H9 (cell line): ENCODE measurements at regions not wholly inside any gene's neighbourhood (a gene's known extent, or its start where the extent isn't known, plus 50 kb on each side); places are given as distances from the start of the nearest gene placed in this dataset.
"Not testable (repeated sequence)": the region's sequence is repeated elsewhere in the genome, so short reads cannot be mapped to it uniquely, and the experiment has no call there.

Experiments
- DNase-seq: peaks from one replicate; pipeline ENCODE4 v3.0.0-alpha.2; 2017
- H2AFZ ChIP-seq: one replicate; pipeline ENCODE4 v1.6.1; 2013; ENCODE audit warnings: mild to moderate bottlenecking, low read length, control low read depth, moderate library complexity
- H2AK5ac ChIP-seq: 2 replicates; pipeline ENCODE4 v1.6.1; 2013; ENCODE audit warnings: low read length, control low read depth, mixed read lengths; ENCODE audit not compliant: insufficient read length
- H2BK120ac ChIP-seq: one replicate; pipeline ENCODE4 v1.6.1; 2013; ENCODE audit warnings: low read depth, mild to moderate bottlenecking, low read length, control low read depth, inconsistent platforms; ENCODE audit not compliant: poor library complexity, severe bottlenecking
- H2BK12ac ChIP-seq: 2 replicates; pipeline ENCODE4 v1.6.1; 2013; ENCODE audit warnings: low read length, control low read depth, mixed read lengths, low read depth; ENCODE audit not compliant: insufficient read length
- H2BK15ac ChIP-seq: 2 replicates; pipeline ENCODE4 v1.6.1; 2013; ENCODE audit warnings: low read depth, low read length, control low read depth
- H2BK20ac ChIP-seq: one replicate; pipeline ENCODE4 v1.6.1; 2013; ENCODE audit warnings: low read depth, mild to moderate bottlenecking, low read length, control low read depth, inconsistent platforms; ENCODE audit not compliant: poor library complexity, severe bottlenecking
- H2BK5ac ChIP-seq: 2 replicates; pipeline ENCODE4 v1.6.1; 2013; ENCODE audit warnings: low read length, control low read depth, mixed read lengths; ENCODE audit not compliant: insufficient read length
- H3K14ac ChIP-seq: 2 replicates; pipeline ENCODE4 v1.6.1; 2013; ENCODE audit warnings: low read length, control low read depth; ENCODE audit not compliant: insufficient read depth
- H3K18ac ChIP-seq: 2 replicates; pipeline ENCODE4 v1.6.1; 2013; ENCODE audit warnings: low read depth, mild to moderate bottlenecking, mixed read lengths, low read length, control low read depth; ENCODE audit not compliant: insufficient read length
- H3K23ac ChIP-seq: 2 replicates; pipeline ENCODE4 v1.6.1; 2013; ENCODE audit warnings: low read length, control low read depth, mixed read lengths, low read depth; ENCODE audit not compliant: insufficient read length
- H3K23me2 ChIP-seq: 2 replicates; pipeline ENCODE4 v1.6.1; 2013; ENCODE audit warnings: low read depth, mild to moderate bottlenecking, mixed read lengths, low read length, control low read depth; ENCODE audit not compliant: insufficient read length, poor library complexity, severe bottlenecking
- H3K27ac ChIP-seq: 2 replicates; pipeline ENCODE4 v1.5.1; 2013; ENCODE audit warnings: low read length, control low read depth, mixed read lengths, low read depth; ENCODE audit not compliant: insufficient read length
- H3K27me3 ChIP-seq: 2 replicates; pipeline ENCODE4 v1.6.1; 2013; ENCODE audit warnings: low read length, control low read depth, inconsistent platforms; ENCODE audit not compliant: insufficient read depth
- H3K4ac ChIP-seq: 2 replicates; pipeline ENCODE4 v1.6.1; 2013; ENCODE audit warnings: low read depth, mild to moderate bottlenecking, control low read depth, inconsistent platforms, low read length, moderate library complexity
- H3K4me1 ChIP-seq: 2 replicates; pipeline ENCODE4 v1.6.1; 2013; ENCODE audit warnings: low read length, control low read depth, inconsistent platforms; ENCODE audit not compliant: insufficient read depth
- H3K4me2 ChIP-seq: 2 replicates; pipeline ENCODE4 v1.6.1; 2013; ENCODE audit warnings: low read length, control low read depth, mixed read lengths; ENCODE audit not compliant: insufficient read length, insufficient read depth
- H3K56ac ChIP-seq: 2 replicates; pipeline ENCODE4 v1.6.1; 2013; ENCODE audit warnings: low read depth, mild to moderate bottlenecking, mixed read lengths, low read length, control low read depth; ENCODE audit not compliant: insufficient read length
- H3K79me1 ChIP-seq: 2 replicates; pipeline ENCODE4 v1.6.1; 2013; ENCODE audit warnings: low read depth, mild to moderate bottlenecking, moderate library complexity, low read length, control low read depth, inconsistent platforms; ENCODE audit not compliant: insufficient read depth, poor library complexity, severe bottlenecking
- H3K79me2 ChIP-seq: 2 replicates; pipeline ENCODE4 v1.6.1; 2013; ENCODE audit warnings: low read length, control low read depth, inconsistent platforms; ENCODE audit not compliant: insufficient read depth
- H3K9ac ChIP-seq: 2 replicates; pipeline ENCODE4 v1.6.1; 2013; ENCODE audit warnings: low read length, control low read depth, mixed read lengths; ENCODE audit not compliant: insufficient read length; ENCODE audit errors: extremely low read depth
- H3K9me3 ChIP-seq: one replicate; pipeline ENCODE4 v1.6.1; 2013; ENCODE audit warnings: low read depth, low read length, inconsistent platforms; ENCODE audit not compliant: control insufficient read depth
- H3T11ph ChIP-seq: one replicate; pipeline ENCODE4 v1.6.1; 2013; ENCODE audit warnings: mild to moderate bottlenecking, low read length, control low read depth, inconsistent platforms
- H4K20me1 ChIP-seq: one replicate; pipeline ENCODE4 v1.6.1; 2013; ENCODE audit not compliant: control insufficient read depth, insufficient read length, insufficient read depth
- H4K5ac ChIP-seq: 2 replicates; pipeline ENCODE4 v1.6.1; 2013; ENCODE audit warnings: low read depth, mild to moderate bottlenecking, mixed read lengths, low read length, control low read depth; ENCODE audit not compliant: insufficient read length
- H4K8ac ChIP-seq: replicated peaks from 2 replicates; pipeline ENCODE4 v1.6.1; 2013; ENCODE audit warnings: low read length, control low read depth, mixed read lengths, low read depth; ENCODE audit not compliant: insufficient read length
- H4K91ac ChIP-seq: 2 replicates; pipeline ENCODE4 v1.6.1; 2013; ENCODE audit warnings: low read depth, mild to moderate bottlenecking, moderate library complexity, mixed read lengths, low read length, control low read depth; ENCODE audit not compliant: insufficient read length
- H3K27ac Mint-ChIP-seq, 3 experiments: 2 replicates in 2 of 3; 3 replicates in 1 of 3; pipeline ENCODE4 v1.8.0; 2020 to 2021; ENCODE audit warnings: mixed read lengths in 3 of 3, mild to moderate bottlenecking in 1 of 3, moderate library complexity in 1 of 3
- H3K27me3 Mint-ChIP-seq: 2 replicates; pipeline ENCODE4 v1.8.0; 2021; ENCODE audit warnings: low read depth, mild to moderate bottlenecking, moderate library complexity, mixed read lengths
- H3K36me3 Mint-ChIP-seq, 3 experiments: 2 replicates in 2 of 3; 3 replicates in 1 of 3; pipeline ENCODE4 v1.8.0; 2020 to 2021; ENCODE audit warnings: low read depth in 3 of 3, mixed read lengths in 3 of 3; ENCODE audit not compliant: insufficient read depth in 1 of 3
- H3K4me1 Mint-ChIP-seq, 2 experiments: 2 replicates each; pipeline ENCODE4 v1.8.0; 2020; ENCODE audit warnings: mixed read lengths in 2 of 2
- H3K4me3 Mint-ChIP-seq, 2 experiments: 2 replicates in 1 of 2; 3 replicates in 1 of 2; pipeline ENCODE4 v1.8.0; 2020 to 2021; ENCODE audit warnings: mild to moderate bottlenecking in 2 of 2, mixed read lengths in 2 of 2, moderate library complexity in 1 of 2
- H3K9me3 Mint-ChIP-seq, 2 experiments: 2 replicates in 1 of 2; 3 replicates in 1 of 2; pipeline ENCODE4 v1.8.0; 2020; ENCODE audit warnings: mild to moderate bottlenecking in 2 of 2, mixed read lengths in 2 of 2, moderate library complexity in 1 of 2
- WGBS: extraction: QIAGEN DNeasy Blood & Tissue Kit; methylation state at CpG from one replicate; pipeline ENCODE4 v1.1.7; 2013; ENCODE audit warnings: missing lambda C conversion rate, low lambda C conversion rate, mixed read lengths; ENCODE audit not compliant: insufficient read length; ENCODE audit errors: extremely low coverage; 5-methylcytosine and 5-hydroxymethylcytosine counted together
- TF ChIP-seq, protein P1 (sequence below): fragments of 200-600 bp; sonication (generic); conservative IDR thresholded peaks from 3 replicates; pipeline ENCODE4 v1.8.0; 2021; ENCODE audit warnings: antibody characterized with exemption, mild to moderate bottlenecking

DNA sequence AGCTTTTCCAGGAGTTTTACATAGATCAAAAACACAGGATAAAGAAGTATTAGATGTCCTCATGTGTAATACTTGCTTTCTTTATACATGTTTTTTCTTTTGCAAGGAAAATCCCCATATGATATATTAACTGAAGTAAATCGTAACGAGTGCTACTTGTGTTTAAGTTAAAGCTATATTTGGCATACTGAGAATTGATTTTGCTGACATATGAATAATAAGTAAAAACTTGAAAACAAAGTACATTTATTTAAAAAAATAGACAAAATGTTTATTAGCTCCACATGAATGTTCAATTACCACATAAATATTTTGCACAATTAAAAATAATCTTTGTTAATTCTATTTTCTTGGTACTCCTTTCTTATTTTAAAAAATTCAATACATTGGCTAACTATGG is 884.7 kb downstream of the FSTL5 start:
- Histone ChIP-seq H2BK120ac (no peak overlapping the region), H3K56ac (no peak overlapping the region), H4K20me1 (no peaks in the 10 kb centered on the region), H3K4ac (no peak overlapping the region), H4K91ac (no peak overlapping the region), H3K4me2 (no peak overlapping the region), H3K79me1 (no peaks in the 10 kb centered on the region), H3K4me1 (no peaks in the 10 kb centered on the region), H3K23ac (no peak overlapping the region), H3K23me2 (no peaks in the 10 kb centered on the region), H3K27me3 (no peaks in the 10 kb centered on the region), H3K27ac (no peak overlapping the region), H2BK20ac (no peak overlapping the region), H3K9ac (no peak overlapping the region), H3K18ac (no peak overlapping the region), H2AK5ac (no peak overlapping the region), H4K5ac (no peak overlapping the region), H2BK5ac (no peak overlapping the region), H4K8ac (no peak overlapping the region), H3K14ac (no peak overlapping the region), H3K79me2 (no peaks in the 10 kb centered on the region), H3T11ph (no peak overlapping the region), H2BK15ac (no peak overlapping the region), H2AFZ (no peak overlapping the region), H3K9me3 (no peaks in the 10 kb centered on the region), H2BK12ac (no peak overlapping the region)
- DNase-seq, result no peak
- Mint-ChIP-seq H3K27ac (no peak overlapping the region), H3K9me3 (peaks cover 0 to 12% of the 10 kb centered on the region in 2 experiments; a peak in 4 of 5 replicates), H3K36me3 (peaks cover 2 to 6% (median 6%) of the 10 kb centered on the region in 3 experiments; a peak in 4 of 7 replicates), H3K4me3 (no peak overlapping the region), H3K27me3 (no peaks in the 10 kb centered on the region), H3K4me1 (no peaks in the 10 kb centered on the region)
- TF ChIP-seq, protein P1, sequence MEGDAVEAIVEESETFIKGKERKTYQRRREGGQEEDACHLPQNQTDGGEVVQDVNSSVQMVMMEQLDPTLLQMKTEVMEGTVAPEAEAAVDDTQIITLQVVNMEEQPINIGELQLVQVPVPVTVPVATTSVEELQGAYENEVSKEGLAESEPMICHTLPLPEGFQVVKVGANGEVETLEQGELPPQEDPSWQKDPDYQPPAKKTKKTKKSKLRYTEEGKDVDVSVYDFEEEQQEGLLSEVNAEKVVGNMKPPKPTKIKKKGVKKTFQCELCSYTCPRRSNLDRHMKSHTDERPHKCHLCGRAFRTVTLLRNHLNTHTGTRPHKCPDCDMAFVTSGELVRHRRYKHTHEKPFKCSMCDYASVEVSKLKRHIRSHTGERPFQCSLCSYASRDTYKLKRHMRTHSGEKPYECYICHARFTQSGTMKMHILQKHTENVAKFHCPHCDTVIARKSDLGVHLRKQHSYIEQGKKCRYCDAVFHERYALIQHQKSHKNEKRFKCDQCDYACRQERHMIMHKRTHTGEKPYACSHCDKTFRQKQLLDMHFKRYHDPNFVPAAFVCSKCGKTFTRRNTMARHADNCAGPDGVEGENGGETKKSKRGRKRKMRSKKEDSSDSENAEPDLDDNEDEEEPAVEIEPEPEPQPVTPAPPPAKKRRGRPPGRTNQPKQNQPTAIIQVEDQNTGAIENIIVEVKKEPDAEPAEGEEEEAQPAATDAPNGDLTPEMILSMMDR, result no peak
- WGBS, result no CpG with 5 or more reads among the region's 2 CpGs

DNA sequence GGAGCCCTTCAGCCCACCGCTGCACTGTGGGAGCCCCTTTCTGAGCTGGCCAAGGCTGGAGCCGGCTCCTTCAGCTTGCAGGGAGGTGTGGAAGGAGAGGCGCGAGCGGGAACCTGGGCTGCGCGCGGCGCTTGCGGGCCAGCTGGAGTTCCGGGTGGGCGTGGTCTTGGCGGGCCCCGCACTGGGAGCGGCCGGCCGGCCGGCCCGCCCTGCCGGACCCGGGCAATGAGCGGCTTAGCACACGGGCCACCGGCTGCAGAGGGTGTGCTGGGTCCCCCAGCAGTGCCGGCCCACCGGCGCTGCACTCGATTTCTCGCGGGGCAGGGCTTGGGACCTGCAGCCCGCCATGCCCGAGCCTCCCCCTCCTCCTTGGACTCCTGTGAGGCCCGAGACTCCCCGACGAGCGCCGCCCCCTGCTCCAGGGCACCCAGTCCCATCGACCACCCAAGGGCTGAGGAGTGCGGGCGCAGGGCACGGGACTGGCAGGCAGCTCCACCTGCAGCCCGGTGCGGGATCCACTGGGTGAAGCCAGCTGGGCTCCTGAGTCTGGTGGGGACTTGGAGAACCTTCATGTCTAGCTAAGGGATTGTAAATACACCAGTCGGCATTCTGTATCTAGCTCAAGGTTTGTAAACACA is 886.5 kb downstream of the FSTL5 start:
- H3K79me2 ChIP-seq, H3K56ac ChIP-seq, H3K4me3 Mint-ChIP-seq, H4K5ac ChIP-seq, H2BK120ac ChIP-seq, H3K27ac ChIP-seq, H2BK15ac ChIP-seq, H3K27ac Mint-ChIP-seq, H3K27me3 ChIP-seq, H3K4ac ChIP-seq, H3K23ac ChIP-seq, H3K79me1 ChIP-seq, H3K4me2 ChIP-seq, DNase-seq, H3K23me2 ChIP-seq, H4K91ac ChIP-seq, H4K20me1 ChIP-seq, H3K4me1 Mint-ChIP-seq, H2BK5ac ChIP-seq, H3K9me3 ChIP-seq, H3T11ph ChIP-seq, H3K14ac ChIP-seq, H3K18ac ChIP-seq, H3K4me1 ChIP-seq, H4K8ac ChIP-seq, H3K9ac ChIP-seq, H3K36me3 Mint-ChIP-seq, H2BK20ac ChIP-seq, H2BK12ac ChIP-seq, H2AK5ac ChIP-seq, H2AFZ ChIP-seq, H3K27me3 Mint-ChIP-seq: not testable (repeated sequence)
- H3K9me3 Mint-ChIP-seq, result peaks cover 0 to 12% of the 10 kb centered on the region in 2 experiments; a peak in 4 of 5 replicates
- WGBS, result no CpG with 5 or more reads among the region's 44 CpGs
